ENCODE measurements at regions not wholly inside any gene's neighbourhood (a gene's known extent, or its start where the extent isn't known, plus 50 kb on each side); places are given as distances from the start of the nearest gene placed in this dataset.

GRCh38 chr6:78615430-78615904 lies 251.9 kb upstream of the IRAK1BP1 start:
- Mint-ChIP-seq H3K27ac (no peak overlapping the region), H3K27me3 (ENCODE audit: low read depth) (no peaks in the 10 kb centered on the region), H3K36me3 (no peaks in the 10 kb centered on the region), H3K4me1 (peaks cover 12% of the 10 kb centered on the region), H3K9me3 (no peaks in the 10 kb centered on the region), H3K4me3 (no peak overlapping the region)
- TF ChIP-seq, protein P1, sequence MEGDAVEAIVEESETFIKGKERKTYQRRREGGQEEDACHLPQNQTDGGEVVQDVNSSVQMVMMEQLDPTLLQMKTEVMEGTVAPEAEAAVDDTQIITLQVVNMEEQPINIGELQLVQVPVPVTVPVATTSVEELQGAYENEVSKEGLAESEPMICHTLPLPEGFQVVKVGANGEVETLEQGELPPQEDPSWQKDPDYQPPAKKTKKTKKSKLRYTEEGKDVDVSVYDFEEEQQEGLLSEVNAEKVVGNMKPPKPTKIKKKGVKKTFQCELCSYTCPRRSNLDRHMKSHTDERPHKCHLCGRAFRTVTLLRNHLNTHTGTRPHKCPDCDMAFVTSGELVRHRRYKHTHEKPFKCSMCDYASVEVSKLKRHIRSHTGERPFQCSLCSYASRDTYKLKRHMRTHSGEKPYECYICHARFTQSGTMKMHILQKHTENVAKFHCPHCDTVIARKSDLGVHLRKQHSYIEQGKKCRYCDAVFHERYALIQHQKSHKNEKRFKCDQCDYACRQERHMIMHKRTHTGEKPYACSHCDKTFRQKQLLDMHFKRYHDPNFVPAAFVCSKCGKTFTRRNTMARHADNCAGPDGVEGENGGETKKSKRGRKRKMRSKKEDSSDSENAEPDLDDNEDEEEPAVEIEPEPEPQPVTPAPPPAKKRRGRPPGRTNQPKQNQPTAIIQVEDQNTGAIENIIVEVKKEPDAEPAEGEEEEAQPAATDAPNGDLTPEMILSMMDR (IDR thresholded peaks at IDR 0.05; ENCODE audit: unreplicated experiment): no peak
- no peak for DNase-seq (ENCODE audit: low spot score in 2 of 2, unreplicated experiment in 2 of 2)

GRCh38 chr6:78618970-78619369 lies 248.4 kb upstream of the IRAK1BP1 start:
- Mint-ChIP-seq H3K4me1 (peaks cover 9% of the 10 kb centered on the region), H3K27me3 (ENCODE audit: low read depth) (no peaks in the 10 kb centered on the region), H3K4me3 (no peak overlapping the region), H3K9me3 (no peaks in the 10 kb centered on the region), H3K36me3 (no peaks in the 10 kb centered on the region), H3K27ac (no peak overlapping the region)
- TF ChIP-seq, protein P1 (IDR thresholded peaks at IDR 0.05; ENCODE audit: unreplicated experiment): no peak
- DNase-seq (ENCODE audit: low spot score in 2 of 2, unreplicated experiment in 2 of 2): no peak

- Mint-ChIP-seq H3K9me3 (no peaks in the 10 kb centered on the region), H3K27me3 (ENCODE audit: low read depth) (peaks cover 5% of the 10 kb centered on the region), H3K36me3 (no peaks in the 10 kb centered on the region), H3K4me3 (no peak overlapping the region), H3K4me1 (peaks cover 5% of the 10 kb centered on the region), H3K27ac (no peak overlapping the region)
- DNase-seq (ENCODE audit: low spot score in 2 of 2, unreplicated experiment in 2 of 2): no peak
- TF ChIP-seq, protein P1 (IDR thresholded peaks at IDR 0.05; ENCODE audit: unreplicated experiment): no peak
Measured at GRCh38 chr6:78623554-78623953, 243.8 kb upstream of the IRAK1BP1 start.

- Mint-ChIP-seq H3K27me3 (ENCODE audit: low read depth) (peaks cover 7% of the 10 kb centered on the region), H3K27ac (no peak overlapping the region), H3K4me3 (no peak overlapping the region), H3K36me3 (no peaks in the 10 kb centered on the region), H3K9me3 (no peaks in the 10 kb centered on the region), H3K4me1 (no peaks in the 10 kb centered on the region)
- TF ChIP-seq, protein P1 (IDR thresholded peaks at IDR 0.05; ENCODE audit: unreplicated experiment): no peak
- DNase-seq (ENCODE audit: low spot score in 2 of 2, unreplicated experiment in 2 of 2): no peak
Measured at GRCh38 chr6:78629154-78629721, 238.1 kb upstream of the IRAK1BP1 start.

DNA sequence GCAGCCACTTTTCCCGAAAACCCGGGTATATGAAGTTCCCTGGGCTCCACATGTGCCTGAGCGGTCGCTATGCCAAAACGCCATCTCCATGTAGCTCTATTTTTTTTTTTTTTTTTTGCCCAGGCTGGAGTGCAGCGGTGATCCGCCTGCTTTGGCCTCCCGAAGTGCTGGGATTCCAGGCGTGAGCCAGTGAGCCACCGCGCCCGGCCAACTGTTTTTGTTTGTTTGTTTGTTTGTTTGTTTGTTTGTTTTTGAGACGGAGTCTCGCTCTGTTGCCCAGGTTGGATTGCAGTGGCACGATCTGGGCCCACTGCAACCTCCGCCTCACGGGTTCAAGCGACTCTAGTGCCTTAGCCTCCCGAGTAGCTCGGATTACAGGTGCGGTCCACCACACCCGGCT lies 237.5 kb upstream of the IRAK1BP1 start:
- DNase-seq (ENCODE audit: low spot score in 2 of 2, unreplicated experiment in 2 of 2): no peak
- H3K4me3 Mint-ChIP-seq: no peak overlapping the region
- no peaks in the 10 kb centered on the region for H3K36me3 Mint-ChIP-seq
- H3K9me3 Mint-ChIP-seq: no peaks in the 10 kb centered on the region
- TF ChIP-seq, protein P1 (IDR thresholded peaks at IDR 0.05; ENCODE audit: unreplicated experiment): no peak
- no peaks in the 10 kb centered on the region for H3K4me1 Mint-ChIP-seq
- peaks cover 7% of the 10 kb centered on the region for H3K27me3 Mint-ChIP-seq (ENCODE audit: low read depth)
- no peak overlapping the region for H3K27ac Mint-ChIP-seq

- TF ChIP-seq, protein P1 (IDR thresholded peaks at IDR 0.05; ENCODE audit: unreplicated experiment): no peak
- no peaks in the 10 kb centered on the region for H3K9me3 Mint-ChIP-seq
- H3K36me3 Mint-ChIP-seq: no peaks in the 10 kb centered on the region
- H3K4me1 Mint-ChIP-seq: no peaks in the 10 kb centered on the region
- DNase-seq (ENCODE audit: low spot score in 2 of 2, unreplicated experiment in 2 of 2): no peak
- H3K27me3 Mint-ChIP-seq (ENCODE audit: low read depth): peaks cover 2% of the 10 kb centered on the region
- H3K4me3 Mint-ChIP-seq: no peak overlapping the region
- H3K27ac Mint-ChIP-seq: no peak overlapping the region
Measured at GRCh38 chr6:78631976-78632375, 235.4 kb upstream of the IRAK1BP1 start.

All from mesothelial cell of epicardium (in vitro differentiated cells).